HG02763 (cell line): ENCODE measurements at regions not wholly inside any gene's neighbourhood (a gene's known extent, or its start where the extent isn't known, plus 50 kb on each side); places are given as distances from the start of the nearest gene placed in this dataset.

Experiments used
- ATAC-seq: cut with Tn5 transposase; IDR thresholded peaks from one replicate; pipeline ENCODE4 v1.9.1; 2021; ENCODE audit warnings: mild to moderate bottlenecking, moderate library complexity; ENCODE audit not compliant: unreplicated experiment

DNA sequence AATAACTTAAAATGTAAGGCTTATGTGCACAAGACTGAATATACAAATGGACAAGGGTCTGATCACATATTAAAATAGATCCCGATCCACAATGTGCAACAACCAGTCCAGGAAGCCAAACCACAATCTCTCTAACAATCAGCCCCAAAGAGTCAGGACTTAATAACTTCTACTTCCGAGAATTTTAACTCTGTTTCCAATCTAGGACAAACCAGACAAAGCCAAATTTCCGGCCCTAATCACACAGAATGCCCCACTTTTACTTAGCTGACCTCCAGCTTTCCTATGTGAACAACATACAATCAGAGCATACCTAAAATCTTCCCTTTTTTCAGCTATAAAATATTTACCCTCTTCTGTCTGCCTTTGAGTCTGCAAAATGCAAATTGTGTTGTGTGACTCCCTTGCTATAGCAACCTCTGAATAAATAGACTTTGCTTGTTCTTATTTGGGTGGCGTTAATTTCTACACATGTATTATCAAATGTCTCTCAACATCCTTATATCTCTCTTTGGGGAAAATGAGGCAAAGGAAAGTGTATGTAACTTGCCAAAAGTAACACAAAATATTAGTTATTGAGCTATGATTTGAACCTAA, 381.9 kb upstream of the MC4R start:
- ATAC-seq, result no peak

DNA sequence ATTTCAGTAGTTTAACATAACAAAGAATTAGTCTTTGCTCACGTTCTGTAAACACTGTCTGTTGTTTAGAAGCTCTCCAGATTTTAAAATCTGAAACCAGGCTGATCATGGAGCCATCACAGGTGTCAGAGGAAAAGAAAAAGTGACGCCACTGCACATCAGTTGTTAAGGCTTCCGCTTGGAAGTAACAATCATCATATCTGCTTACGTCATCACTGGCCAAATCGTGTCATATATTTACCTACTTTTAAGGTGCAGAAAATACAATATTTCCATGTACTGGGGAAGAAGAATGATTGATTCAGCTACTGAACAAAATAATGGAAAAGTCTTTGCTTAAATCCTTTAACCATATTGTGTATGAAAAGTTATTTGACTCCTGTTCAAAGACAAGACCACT, 382.6 kb upstream of the MC4R start:
- no peak for ATAC-seq

DNA sequence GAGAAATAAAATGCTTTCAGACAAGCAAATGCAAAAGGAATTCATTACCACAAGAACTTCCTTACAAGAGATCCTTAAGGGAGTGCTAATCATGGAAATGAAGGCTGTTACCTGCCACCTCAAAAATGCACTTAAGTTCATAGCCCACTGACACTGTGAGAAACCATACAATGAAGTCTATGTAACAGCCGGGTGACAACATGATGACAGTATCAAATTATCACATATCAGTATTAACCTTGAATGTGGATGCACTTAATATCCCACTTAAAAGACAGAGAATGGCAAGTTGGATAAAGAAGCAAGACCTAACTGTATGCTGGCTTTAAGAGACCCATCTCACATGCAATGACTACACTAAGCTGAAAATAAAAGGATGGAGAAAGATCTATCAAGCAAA, 403.4 kb upstream of the MC4R start:
- ATAC-seq, result no peak

DNA sequence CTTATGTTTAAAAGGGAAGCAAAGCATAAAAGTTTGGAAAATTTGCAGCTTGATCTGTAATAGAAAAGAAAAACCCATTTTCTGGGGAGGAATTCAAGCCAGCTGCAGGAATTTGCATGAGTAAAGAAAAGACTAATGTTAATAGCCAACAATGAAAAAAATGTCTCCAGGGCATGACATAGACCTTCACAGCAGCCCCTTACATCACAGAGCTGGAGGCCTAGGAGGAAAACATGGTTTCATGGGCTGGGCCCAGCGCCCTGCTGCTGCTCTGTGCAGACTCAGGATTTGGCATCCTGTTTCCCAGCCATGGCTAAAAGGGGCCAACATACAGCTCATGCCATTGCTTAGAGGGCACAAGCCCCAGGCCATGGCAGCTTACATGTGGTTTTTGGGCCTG, 411.6 kb upstream of the MC4R start:
- ATAC-seq, result no peak

DNA sequence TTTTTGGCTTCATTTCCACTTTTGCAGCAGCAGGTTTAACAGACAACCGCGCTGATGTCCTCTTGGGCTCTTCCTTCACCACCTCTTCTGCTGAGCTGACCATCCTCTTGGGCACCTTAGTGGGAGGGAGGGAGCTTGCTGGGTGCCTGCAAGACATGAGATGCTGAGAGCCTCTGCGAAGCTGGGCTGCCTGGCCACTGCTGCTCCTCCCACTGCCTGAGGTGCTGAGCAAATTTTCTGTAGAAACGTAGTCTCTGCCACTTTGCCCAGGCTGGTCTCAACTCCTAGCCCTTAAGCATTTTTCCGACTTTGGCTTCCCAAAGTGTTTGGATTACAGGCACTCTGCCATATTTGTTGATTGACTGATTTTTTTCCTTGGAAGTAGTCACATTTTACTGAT, 422.2 kb upstream of the MC4R start:
- no peak for ATAC-seq

DNA sequence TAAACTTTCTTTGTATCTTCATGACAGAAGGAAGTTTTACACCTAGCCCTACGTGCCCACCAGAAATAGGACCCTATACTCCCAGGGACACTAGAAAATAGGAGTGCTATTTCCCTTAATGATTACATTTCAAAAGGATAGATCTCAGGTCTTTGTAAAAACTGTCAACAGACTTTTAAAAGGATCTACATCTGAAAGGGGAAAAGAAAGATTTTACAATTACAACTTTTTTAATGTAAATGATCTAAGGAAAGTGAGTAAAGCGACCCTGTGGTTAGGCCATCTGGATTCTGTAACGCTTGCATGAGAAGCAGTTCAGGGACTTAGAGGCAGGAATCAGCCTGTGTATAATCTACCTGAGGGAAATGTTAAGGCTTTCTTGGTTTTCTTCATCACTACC, 431.8 kb upstream of the MC4R start:
- no peak for ATAC-seq

DNA sequence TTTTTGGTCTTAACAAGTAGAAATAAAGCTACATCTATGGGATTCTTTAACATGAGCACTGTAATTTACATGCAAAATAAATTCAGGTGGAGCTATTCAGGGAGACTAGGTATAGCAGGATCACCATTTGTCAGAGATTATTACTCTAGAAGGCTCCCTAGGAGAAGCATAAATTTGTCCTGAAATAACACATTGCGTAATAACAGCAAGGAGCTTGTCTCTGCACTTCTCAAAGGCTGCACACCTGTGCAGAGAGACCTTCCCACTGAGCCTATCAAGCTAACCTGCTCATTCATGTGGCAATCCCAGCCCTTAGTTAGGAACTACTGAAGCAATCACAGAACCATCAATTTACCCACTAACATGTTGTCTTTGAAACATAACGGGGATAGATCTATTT, 437.4 kb upstream of the MC4R start:
- no peak for ATAC-seq

DNA sequence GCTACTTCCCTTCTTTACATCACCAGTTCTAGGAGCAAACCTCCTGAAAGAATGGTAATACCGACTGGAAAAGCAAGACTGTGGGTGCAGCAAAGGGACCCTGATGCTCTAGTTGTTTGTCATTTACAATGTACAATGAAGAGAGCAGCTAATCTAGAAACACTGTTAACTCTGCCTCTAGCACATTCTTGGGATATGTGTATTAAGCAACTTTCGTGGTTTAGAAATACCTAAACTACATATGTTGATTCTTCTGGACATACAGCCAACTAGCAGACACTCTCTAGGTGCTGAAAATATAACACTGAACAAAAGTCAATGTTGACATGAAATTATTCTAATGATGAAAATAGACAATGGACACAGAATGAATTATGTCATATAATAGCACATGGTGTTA, 440.3 kb upstream of the MC4R start:
- ATAC-seq, result no peak

DNA sequence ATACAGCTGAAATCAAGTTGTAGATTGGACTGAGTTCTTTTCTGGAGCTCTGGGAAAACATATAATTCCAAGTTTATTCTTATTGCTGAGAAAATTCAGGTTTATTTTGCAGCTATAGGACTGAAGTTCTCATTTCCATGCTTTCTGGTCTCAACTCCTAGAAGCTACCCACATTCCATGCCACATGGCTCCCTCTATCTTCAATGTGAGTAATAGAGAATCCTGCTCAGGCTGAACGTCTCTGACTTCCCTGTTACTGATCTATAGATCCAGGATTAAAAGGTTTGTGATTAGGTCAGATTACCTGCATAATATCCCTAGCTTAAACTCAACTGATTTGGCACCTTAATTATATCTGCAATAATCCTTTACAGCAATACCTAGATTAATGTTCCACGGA, 453.8 kb upstream of the MC4R start:
- ATAC-seq, result no peak

DNA sequence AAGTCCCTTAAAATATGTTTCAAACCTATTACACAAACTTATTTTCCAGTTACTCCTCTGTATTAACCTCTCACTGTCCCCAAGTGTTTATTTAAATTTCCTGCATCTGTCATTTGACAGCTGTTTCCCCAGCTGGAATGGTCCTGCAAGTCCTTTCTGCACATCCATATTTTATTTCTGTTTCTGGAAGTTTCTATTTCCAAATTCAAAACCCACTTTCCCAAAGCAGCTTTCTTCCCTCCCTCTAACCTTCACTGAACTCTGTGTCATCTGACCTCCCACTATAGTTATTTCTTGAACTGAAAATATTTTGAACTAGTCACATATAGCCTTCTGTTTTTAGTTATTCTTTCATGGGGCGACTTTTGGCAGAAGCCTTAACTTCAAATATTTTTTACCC, 459.4 kb upstream of the MC4R start:
- ATAC-seq, result no peak

DNA sequence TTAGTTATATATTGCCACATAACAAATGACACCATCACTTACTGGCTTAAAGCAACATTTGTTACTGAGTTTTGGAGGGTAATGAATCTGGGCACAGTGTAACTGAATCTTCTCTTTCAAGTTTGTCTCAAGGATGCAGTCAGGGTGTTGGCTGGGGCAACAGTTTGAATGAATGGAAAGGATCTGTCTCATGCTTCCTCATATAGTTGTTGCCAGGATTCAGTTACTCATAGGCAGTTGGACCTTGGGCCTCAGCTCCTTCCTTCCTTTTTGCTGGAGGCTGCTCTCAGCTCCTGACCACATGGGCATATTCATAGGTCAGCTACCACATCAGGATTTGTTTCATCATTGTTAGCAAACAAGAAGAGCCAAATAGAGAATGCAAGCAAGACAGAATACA, 466.1 kb upstream of the MC4R start:
- ATAC-seq, result no peak

DNA sequence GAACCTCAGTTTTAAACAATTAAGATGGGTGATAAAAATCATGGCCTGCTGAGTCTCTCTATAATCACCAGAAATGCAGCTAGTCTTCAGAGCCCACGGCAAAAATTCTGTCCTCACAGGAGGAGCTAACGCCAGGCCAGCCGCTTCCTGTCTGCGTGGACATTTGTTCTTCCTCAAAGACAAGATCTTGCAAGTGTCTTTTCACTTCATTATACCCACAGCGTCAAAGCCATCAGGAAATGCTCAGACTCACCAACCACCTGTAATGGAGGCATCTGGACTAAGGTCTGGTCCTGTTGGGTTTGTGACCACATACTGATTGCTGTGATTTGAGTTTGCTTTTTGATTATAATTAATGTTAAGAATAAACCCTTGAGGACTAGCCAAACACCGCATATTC, 473.8 kb upstream of the MC4R start:
- ATAC-seq, result no peak

DNA sequence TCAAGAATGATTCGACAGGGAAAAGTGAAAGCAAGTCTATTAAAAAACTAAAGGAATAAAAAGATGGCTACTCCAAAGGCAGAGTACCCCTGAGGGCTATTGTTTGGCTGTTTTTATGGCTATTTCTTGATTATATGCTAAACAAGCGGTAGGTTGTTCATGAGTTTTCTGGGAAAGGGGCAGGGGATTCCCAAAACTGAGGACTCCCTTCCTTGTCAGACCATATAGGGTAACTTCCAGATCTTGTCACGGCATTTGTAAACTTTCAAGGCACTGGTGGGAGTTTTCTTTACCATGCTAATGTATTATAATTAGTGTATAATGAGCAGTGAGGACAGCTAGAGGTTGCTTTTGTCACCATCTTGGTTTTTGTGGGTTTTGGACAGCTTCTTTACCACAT, 474.9 kb upstream of the MC4R start:
- no peak for ATAC-seq

DNA sequence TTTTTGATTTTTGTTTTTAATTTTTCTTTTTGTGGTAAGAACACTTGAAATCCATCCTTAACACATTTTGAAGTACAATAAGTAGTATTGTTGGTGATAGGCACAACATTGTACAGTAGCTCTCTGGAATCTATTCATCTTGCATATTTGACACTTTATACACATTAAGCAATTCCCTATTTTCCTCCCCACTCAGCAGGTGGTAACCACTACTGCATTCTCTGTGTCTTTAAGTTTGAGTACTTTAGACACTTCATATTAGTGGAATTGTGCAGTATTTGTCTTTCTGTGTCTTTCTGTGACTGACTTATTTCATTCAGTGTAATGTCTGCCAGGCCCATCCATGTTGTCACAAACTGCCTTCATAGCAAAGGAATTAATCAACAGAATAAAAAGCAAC, 471.7 kb upstream of the CDH20 start:
- ATAC-seq, result no peak

DNA sequence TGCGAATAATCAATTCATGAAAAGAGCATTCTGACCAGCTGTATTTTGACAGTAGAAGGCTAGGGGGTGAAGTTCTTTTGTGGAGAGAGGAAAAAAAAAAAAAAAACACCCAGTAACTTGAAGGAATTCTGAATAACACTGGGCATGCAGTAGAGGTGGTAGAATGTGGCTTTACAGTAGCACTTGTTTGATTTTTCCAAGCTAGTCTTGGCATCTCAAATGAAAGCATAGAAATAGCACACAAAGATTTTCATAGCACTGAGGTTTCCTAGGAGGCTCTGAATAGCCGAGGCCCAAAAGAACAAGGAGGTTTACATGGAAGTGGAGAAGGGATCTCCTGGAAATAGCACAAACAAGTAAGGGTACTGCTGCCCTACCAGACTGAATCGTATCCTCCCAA, 470.2 kb upstream of the CDH20 start:
- no peak for ATAC-seq

DNA sequence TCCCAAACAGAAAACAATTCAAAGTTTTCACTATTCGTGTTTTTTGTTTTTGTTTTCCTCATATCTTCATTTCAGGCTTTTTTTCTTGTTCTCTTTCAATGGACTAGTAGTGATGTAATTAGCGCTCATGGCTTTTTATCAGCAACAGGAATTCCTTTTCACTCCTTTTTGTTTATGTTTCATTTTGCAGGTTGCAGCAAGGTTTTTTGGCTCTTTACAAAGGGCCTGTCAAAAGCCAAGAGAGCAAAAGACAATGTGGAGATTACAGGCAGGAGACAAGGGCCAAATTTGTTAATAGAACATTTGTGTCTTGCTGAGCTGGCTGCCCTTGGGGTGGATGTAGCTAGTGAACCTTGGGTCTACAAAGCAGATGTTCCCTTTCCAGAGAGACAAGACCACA, 467.4 kb upstream of the CDH20 start:
- ATAC-seq, result no peak

DNA sequence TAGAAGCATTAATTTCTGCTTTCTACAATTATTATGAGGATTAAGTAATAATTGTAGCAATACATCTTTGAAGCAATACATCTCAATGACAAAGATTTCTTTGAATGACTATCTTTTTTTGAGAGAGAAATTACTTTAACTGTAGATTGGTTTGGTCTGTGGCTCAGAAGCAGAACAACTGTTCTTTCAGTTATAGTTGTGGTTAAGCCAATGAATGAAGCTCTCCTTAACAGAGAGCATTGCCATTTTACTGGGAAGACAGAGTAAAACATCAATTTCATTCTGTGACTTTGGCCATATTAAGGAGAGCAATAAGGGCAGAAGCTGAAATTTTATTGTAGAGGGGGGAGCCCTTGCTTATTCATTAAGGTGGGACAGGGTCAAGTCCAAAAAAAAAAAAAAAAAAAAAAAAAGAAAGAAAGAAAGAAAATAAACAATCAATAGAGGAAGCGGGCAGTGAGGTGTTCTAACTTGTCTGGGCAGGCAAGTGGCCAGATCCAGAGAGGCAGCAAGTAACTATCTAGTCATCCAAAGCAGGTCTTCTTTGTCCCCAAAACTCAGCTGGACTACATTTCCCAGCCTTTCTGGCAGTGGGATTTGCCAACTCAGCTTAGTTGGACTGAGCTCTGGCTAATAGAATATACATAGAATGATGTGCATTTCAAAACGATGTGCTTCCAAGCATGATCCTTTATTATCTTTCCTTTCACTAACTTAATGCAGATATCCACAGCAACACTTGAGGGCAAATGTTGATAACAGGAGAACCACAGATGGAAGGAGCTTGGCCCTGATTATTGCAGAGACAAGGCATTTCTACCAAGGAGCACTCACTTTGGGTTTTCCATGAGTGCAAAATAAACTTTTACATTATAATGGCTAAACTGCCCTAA, 462.7 kb upstream of the CDH20 start:
- no peak for ATAC-seq

DNA sequence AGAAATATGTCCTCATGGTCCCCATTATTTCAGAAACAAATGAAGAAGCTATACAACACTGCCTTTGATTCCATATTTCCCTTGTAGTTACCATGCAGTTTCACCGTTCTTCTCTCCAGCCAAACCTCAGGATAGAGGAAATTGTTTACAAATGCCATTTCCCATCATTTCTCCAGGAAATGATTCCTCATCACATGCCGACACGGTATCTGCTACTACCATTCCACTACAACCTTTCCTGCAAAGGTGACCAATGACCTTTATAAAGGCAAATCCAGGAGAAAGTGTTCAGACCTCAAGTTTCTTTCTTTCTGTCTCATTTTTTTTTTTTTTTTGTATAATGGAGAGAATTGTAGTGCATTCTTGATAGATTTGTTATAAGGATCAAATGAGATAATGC, 460.8 kb upstream of the CDH20 start:
- ATAC-seq, result no peak

DNA sequence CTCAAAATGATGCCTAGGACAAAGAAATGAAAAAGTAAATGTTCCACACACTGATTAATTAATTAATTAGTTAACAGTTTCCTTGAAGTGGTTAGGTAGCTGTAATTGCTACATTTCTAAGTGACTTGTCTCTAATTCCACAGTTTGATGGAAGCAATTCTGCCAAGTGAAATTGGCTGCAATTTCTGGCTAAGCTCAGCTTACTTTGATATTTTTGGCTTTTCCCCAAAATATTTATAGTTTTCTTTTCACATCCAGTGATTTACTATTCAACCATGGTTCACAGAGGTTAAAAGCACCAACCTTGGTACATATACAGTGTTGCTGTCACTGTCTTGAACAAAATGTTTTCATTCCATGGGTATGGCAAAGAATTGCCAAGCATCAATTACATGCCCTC, 459.5 kb upstream of the CDH20 start:
- no peak for ATAC-seq

DNA sequence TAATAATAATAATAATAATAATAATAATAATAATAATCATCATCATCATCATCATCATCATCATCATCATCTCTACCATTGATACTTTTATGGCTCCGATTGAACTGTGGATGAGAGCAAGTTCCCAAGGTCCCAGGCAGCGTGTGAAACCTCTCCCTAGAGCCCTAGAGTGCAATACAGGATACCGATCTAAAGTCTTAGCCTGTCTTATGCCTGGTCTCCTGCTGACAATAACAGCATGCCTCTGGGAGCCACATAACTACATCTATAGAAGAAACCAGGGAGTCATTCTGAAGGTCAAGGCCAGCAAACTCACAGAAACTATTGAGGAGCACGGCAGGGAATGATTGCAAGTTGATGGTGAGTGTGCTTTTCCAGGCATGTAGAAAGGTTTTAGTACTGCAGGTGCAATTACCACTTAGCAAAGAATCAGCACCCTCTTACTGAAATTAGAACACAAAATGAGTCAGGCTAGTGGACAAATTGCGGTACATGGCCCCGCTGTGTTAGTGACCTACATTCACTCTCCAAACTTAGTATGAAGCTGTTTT, 457.2 kb upstream of the CDH20 start:
- ATAC-seq, result no peak

DNA sequence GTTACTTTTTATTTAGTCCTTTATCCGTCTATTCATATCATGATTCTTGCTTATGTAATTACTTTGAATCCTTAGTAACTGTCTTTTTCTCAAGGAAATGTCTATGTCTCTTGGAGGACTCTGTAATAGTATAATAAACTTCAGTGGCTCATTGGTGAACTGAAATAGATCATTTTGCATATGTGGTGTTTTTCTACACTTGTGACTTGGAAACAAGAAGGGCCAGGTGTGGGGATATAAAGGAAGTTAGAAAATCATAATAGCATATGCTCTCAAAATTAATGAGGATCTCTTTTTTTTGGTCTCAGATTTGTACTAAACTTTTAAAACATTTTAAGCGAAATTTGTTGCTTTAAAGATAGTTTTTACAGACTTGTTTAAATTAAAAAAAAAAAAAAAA, 453.0 kb upstream of the CDH20 start:
- ATAC-seq, result no peak

DNA sequence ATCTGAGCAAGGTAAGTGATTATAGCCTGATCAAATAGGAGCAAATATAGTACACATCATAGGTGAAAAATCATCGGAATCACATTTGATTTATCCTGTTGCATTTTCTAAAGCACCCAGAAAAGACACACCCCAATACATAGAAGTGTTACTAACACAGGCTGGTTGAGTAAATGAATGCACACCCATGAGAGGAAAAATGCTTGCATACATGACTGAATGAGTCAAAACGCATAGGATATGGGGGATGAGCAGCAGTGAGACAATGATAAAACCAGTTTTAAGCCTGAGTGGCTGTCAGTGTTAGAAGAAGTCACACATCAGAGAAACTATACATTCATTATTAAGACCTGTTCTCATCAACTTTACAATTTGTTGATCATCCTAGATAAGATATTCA, 449.6 kb upstream of the CDH20 start:
- no peak for ATAC-seq
